Peyer's patch (tissue), 4 donors: ENCODE measurements at regions not wholly inside any gene's neighbourhood (a gene's known extent, or its start where the extent isn't known, plus 50 kb on each side); places are given as distances from the start of the nearest gene placed in this dataset.

ENCODE experiments used
- DNase-seq, 3 donors: peaks; one replicate each; pipeline ENCODE4 v3.0.0-alpha.2; 2017 to 2019
- H3K27ac ChIP-seq, 4 donors: fragments of 200-600 bp; sonication (generic); one replicate each; pipeline ENCODE4 v1.5.1; 2016 to 2019
- H3K27me3 ChIP-seq, 2 donors: fragments of 200-600 bp; sonication (generic); one replicate each; pipeline ENCODE4 v1.5.1; 2019
- H3K36me3 ChIP-seq, 3 donors: fragments of 200-600 bp; sonication (generic); one replicate each; pipeline ENCODE4 v1.5.1; 2016 to 2019
- H3K4me1 ChIP-seq, 4 donors: fragments of 200-600 bp; sonication (generic); one replicate each; pipeline ENCODE4 v1.5.1; 2016 to 2019
- H3K4me3 ChIP-seq, 4 donors: fragments of 200-600 bp; sonication (generic); 1 replicate in 3 of 4; 2 replicates in 1 of 4; pipeline ENCODE4 v1.5.1; 2016 to 2019; ENCODE audit warnings: mild to moderate bottlenecking in 1 of 4
- H3K9me3 ChIP-seq, 4 donors: fragments of 200-600 bp; sonication (generic); one replicate each; pipeline ENCODE4 v1.5.1; 2016 to 2019; ENCODE audit warnings: mild to moderate bottlenecking in 1 of 4
- POLR2A ChIP-seq, 2 donors: fragments of 450-650 bp; IDR thresholded peaks; one replicate each; pipeline ENCODE4 v1.5.1; 2017; ENCODE audit warnings: antibody characterized with exemption in 2 of 2, mild to moderate bottlenecking in 2 of 2, moderate library complexity in 2 of 2
- TF ChIP-seq, protein P1 (sequence below), 6 experiments: fragments of 450-650 bp in 4 of 6; fragments of 200-600 bp in 2 of 6; sonication (generic) in 1 of 6; IDR thresholded peaks; one replicate each; pipeline ENCODE4 v1.5.1; 2017 to 2019; ENCODE audit warnings: antibody characterized with exemption in 6 of 6, mild to moderate bottlenecking in 3 of 6, moderate library complexity in 1 of 6

DNA sequence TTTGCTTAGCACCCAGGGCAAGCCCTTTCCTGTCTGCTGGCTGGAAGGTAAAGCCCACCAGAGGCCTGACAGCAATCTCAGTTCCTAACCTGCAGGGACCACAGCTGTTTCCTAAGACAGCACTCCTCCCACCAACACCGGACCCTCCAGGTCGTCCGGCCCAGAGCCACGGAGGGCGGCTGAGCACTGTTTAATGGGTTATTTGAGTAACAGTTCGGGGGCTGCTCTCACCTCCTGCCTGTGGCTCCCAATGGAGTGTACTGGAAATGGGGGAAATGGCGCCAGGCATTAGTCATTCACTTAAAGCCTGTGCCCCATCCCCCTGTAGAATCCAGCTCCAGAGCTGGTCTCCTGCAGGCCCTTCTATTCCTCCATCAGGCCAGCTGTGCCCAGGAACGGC is 81.6 kb upstream of the ADRA2C start:
- Histone ChIP-seq H3K27me3 (no peaks in the 10 kb centered on the region), H3K4me3 (no peak overlapping the region), H3K27ac (no peak overlapping the region), H3K4me1 (no peaks in the 10 kb centered on the region), H3K36me3 (no peaks in the 10 kb centered on the region), H3K9me3 (no peaks in the 10 kb centered on the region)
- TF ChIP-seq, protein P1, sequence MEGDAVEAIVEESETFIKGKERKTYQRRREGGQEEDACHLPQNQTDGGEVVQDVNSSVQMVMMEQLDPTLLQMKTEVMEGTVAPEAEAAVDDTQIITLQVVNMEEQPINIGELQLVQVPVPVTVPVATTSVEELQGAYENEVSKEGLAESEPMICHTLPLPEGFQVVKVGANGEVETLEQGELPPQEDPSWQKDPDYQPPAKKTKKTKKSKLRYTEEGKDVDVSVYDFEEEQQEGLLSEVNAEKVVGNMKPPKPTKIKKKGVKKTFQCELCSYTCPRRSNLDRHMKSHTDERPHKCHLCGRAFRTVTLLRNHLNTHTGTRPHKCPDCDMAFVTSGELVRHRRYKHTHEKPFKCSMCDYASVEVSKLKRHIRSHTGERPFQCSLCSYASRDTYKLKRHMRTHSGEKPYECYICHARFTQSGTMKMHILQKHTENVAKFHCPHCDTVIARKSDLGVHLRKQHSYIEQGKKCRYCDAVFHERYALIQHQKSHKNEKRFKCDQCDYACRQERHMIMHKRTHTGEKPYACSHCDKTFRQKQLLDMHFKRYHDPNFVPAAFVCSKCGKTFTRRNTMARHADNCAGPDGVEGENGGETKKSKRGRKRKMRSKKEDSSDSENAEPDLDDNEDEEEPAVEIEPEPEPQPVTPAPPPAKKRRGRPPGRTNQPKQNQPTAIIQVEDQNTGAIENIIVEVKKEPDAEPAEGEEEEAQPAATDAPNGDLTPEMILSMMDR (IDR thresholded peaks at IDR 0.05) = no peak
- no peak for TF ChIP-seq POLR2A (IDR thresholded peaks at IDR 0.05)
- no peak for DNase-seq

DNA sequence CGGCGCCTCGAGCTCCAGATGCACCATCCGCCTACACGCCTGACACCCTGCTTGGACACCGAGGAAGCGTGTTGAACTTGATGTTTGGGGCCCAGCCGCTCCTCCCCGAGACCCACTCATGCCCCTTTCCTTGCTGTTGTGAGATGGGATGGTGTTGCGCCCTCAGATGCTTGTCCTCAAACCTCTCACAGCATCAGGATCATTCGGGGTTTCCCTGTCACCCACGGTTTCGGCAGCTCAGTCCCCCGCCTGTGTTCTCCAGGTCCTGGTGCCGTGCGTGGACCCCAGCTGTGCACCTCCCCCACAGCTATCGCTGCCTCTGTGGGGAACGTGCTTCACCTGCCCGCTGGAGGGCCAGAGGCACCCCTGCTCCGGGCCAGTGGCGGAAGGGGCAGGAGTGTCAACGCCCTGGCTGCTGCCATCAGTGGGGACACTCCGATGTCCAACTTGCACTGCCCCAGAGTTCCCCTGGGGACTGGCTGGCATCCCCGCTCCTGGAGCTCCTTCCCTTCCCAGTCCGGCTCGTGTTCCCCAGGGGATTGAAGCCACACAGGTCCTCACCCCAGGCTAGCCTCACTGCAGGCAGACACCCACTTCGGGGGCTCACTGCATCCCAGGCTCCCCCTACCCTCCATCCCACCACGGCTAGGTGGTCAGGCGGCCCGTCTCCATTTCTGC is 82.3 kb upstream of the ADRA2C start:
- no peaks in the 10 kb centered on the region for H3K27me3 ChIP-seq
- H3K4me1 ChIP-seq = no peaks in the 10 kb centered on the region
- no peaks in the 10 kb centered on the region for H3K9me3 ChIP-seq
- H3K27ac ChIP-seq = no peak overlapping the region
- H3K4me3 ChIP-seq = no peak overlapping the region
- no peaks in the 10 kb centered on the region for H3K36me3 ChIP-seq
- TF ChIP-seq, protein P1 (IDR thresholded peaks at IDR 0.05) = no peak
- TF ChIP-seq POLR2A (IDR thresholded peaks at IDR 0.05) = no peak
- DNase-seq = peak in 1 of 3 donors; percentile 34

DNA sequence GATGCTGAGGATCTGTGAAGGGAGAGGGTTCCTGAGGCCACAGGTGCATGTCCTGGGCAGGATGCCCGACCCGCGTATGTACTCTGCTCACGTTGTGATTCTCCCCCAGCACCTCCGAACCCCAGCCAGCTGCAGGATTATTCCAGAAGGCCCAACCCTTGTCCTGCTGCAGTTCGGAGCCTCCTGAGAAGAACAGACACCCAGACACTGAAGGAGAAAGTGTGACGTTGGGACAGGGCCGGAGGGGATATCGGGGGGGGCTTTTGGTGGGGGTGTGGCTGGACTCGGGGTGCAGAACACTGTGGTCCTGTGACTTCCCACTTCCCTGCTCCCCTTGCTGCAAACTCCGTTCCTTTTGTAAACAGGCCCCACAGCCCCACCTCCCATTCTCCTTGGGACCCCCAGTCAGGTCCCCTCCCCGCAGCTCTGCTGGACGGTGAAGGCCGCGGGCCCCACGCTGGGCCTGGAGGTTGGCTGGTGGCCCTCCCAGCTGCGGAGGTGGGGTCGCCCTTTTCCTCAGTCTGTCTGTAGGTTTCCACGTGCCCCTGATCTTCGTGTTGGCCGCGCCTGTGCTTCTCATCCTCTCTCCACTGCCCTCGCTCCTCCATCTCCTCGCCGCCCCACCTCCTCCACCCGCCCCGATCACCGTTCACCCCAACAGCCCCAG is 83.0 kb upstream of the ADRA2C start:
- no peak for TF ChIP-seq POLR2A (IDR thresholded peaks at IDR 0.05)
- TF ChIP-seq, protein P1 (IDR thresholded peaks at IDR 0.05) = no peak
- H3K4me1 ChIP-seq = no peaks in the 10 kb centered on the region
- H3K27me3 ChIP-seq = no peaks in the 10 kb centered on the region
- H3K9me3 ChIP-seq = no peaks in the 10 kb centered on the region
- no peak overlapping the region for H3K4me3 ChIP-seq
- H3K27ac ChIP-seq = no peak overlapping the region
- H3K36me3 ChIP-seq = no peaks in the 10 kb centered on the region
- DNase-seq = peak in 1 of 3 donors; percentile 28

DNA sequence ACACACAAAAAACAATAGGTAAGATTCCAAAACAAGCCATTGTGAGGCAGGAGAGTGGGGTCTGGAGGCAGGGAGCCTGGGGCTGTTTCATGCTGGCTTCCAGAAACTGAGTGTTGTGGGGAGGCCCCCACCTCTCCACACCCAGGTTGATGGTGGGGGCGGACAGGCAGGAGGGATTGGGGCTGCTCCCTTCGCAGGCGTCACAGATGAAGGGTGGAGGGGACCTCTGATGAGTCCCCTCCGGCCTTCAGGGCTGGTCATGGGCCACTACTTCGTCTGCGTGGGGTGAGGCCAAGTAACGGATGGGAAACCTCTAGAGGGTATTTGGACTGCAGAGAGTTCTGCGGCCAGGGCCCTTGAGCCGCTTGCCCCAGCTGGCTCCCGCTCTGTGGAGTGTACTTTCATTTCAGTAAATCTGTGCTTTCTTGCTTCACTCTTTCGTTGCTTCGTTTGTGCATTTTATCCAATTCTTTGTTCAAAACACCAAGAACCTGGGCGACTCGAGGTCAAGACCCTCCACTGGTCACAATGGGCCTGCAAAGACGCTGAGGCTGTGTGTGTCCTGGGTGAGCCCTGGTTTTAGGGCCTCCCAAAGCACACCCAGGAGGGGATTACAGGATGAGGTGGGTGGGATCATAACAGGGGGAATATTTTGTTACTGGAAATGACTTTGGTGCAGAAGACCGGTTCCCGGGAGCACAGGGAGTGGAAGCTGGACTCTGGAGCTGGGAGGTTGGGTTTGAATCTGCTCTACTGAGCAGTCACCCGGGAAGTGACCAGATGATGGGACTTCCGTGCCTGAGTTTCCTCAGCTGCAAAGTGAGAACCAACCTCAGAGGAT is 83.7 kb upstream of the ADRA2C start:
- TF ChIP-seq POLR2A (IDR thresholded peaks at IDR 0.05) = no peak
- TF ChIP-seq, protein P1 (IDR thresholded peaks at IDR 0.05) = no peak
- Histone ChIP-seq H3K27ac (no peak overlapping the region), H3K36me3 (no peaks in the 10 kb centered on the region), H3K9me3 (no peaks in the 10 kb centered on the region), H3K4me3 (no peak overlapping the region), H3K4me1 (no peaks in the 10 kb centered on the region), H3K27me3 (no peaks in the 10 kb centered on the region)
- DNase-seq = peak in 1 of 3 donors; percentile 21

DNA sequence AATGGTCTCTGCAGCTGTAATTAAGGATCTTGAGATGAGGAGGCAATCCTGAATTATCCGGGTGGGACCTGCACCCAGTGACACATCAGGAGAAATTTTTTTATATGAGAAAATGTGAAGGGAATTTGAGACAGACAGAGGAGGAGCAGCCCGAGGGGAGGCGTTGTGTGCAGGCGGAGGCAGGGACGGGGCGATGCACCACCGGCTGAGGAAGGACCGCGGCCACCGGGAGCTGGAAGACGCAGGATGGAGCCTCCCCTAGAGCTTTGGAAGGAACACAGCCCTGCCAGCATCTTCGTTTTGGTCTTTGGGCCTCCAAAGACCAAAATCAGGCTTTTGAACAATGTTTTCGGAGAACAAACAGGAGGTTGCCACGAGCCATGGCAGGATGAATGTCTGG is 85.0 kb upstream of the ADRA2C start:
- TF ChIP-seq POLR2A (IDR thresholded peaks at IDR 0.05) = no peak
- TF ChIP-seq, protein P1 (IDR thresholded peaks at IDR 0.05) = no peak
- DNase-seq = no peak
- no peaks in the 10 kb centered on the region for H3K36me3 ChIP-seq
- H3K27me3 ChIP-seq = no peaks in the 10 kb centered on the region
- H3K4me1 ChIP-seq = no peaks in the 10 kb centered on the region
- no peaks in the 10 kb centered on the region for H3K9me3 ChIP-seq
- no peak overlapping the region for H3K27ac ChIP-seq
- H3K4me3 ChIP-seq = no peak overlapping the region
